NCI-H1417 (cell line): ENCODE measurements at regions not wholly inside any gene's neighbourhood (a gene's known extent, or its start where the extent isn't known, plus 50 kb on each side); places are given as distances from the start of the nearest gene placed in this dataset.

Source experiments
- DNase-seq, 3 experiments: peaks; one replicate each; lab custom pipeline; 2025; lab: John Stamatoyannopoulos, UW

DNA sequence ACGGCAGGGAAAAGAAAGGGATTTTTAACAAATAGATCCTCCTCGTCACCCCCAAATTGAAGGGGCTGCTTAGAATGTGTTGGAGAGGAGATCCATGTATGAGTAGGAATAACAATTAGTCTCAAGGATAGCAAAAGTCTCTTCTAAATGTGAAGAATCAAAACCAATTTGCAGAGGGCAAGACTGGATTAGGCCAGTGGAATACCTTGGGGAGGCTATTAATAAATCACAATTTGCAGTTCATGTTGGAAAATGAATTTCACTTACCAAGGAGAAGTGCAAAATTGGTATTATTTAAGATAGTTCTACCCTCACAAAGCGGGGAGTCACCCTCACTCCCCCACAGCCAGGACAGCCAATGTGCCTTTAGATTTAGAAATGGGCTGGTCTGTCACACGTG lies 299.8 kb upstream of the SLC30A5 start:
- DNase-seq: no peak

DNA sequence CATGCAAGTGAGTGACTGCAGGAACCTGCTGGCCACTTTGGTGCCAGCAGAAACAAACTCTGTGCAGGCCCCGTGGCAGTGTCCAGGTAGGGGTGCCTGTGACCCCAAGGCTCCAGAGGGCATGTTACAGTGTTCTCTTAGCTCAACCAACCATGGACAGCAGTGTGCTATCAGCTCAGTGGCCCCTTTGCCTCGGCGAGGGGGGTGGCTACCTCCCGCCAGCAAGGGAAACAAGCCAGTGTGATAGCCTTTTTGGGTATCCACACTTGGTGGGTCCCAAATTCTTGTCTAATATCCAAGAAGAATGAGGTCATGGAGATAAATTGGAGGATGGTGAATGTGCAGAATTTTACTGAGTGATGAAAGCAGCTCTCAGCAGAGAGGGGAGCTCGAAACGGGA lies 298.6 kb upstream of the SLC30A5 start:
- no peak for DNase-seq

DNA sequence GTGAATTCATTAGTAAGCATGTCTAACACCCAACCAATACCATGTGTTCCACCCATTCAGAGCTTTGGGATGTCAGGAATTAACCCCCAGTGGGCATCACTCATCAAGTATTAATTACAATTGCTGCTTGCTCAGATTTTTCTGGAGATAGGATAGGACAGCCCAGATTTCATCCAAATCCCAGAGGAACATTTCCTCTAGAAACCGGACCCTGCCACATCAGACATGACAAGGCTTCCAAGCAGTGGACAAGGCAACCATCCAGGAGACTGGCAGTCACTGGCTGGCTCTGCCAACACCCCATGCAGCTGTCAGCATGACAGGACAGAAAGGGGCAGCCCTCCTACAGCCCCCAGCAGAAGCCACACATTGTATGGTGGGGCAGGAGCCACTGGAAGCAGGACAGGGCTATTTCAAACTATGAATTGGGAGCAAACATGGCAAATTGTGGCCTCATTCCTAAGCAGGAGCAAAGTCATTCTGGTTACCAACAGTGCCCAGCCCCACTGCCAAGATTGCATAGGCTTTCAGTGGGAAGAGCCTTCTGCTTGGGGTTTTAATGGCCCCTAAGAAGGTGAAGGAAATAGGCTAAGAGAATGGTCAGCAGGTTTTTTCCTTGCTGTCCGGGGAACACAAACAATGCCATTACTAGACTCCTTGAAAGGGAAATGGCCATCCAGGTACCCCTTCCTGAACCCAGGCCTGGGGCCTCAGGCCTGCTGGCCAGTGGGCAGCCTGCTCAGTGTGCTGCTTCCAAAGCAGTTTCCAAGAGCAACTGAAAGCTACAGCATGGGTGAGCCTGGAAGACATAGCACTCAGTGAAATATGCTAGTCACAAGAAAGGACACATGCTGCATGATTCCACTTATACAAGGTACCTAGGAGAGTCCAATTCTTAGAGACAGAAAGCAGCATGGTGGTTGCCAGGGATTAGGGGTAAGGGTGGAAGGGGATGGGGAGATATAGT lies 294.7 kb upstream of the SLC30A5 start:
- DNase-seq: no peak

DNA sequence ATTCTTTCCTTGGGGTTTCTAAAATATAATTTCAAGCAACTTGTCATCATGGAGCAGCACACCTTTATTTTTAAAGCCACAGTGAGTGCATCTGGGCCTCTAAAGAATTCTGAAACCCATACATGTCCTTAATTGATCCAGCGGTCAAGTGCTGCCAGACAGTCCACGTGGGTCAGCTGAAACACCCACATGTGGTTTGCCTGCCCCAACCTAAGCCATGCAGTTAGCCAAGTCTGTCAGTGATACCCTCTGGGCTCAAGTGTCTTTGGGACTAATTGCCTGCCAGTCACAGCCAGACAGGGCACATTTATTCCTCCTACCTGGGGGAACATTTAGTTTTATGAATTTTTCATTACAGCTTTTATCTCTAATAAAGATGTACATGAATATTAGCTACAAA lies 291.4 kb upstream of the SLC30A5 start:
- DNase-seq: no peak

DNA sequence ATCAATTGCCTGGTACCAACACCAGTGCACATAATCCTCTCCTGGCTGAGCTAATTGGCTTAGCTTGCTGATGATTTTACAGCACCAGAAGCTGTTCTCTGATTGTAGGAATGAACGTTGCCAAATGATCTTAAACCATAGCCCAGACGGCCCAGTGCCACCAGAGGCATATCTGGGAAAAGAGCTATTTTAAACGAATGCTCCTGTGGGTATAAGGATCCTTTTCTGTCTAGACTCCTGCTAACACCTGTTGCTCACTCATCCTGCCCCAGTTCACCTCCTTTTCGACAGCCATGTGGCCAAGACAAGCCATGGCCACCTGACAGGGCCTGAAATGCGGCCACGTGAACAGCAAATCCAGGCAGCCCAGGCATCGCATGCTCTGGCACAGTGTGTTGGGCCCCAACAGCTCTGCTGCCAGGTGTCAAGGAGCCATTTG lies 289.9 kb upstream of the SLC30A5 start:
- DNase-seq: no peak

DNA sequence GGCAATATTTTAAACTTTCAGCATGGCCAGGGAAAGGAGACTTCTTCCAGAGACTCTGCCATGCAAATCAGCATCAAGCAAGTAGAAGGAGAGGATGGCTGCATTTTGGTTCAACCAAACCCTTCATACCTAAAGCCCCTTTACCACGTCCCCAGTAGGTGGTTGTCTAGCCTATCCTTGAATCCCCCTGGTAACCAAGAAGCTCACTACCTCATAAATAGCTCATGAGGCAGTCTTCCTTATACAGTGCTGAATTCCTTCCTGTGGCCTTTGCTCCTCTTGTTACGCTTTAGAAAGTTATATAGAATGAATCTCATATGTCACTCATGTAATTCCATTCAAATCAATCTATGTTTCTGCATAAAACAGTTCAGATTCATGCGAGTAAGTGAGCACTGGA lies 289.5 kb upstream of the SLC30A5 start:
- DNase-seq: no peak

DNA sequence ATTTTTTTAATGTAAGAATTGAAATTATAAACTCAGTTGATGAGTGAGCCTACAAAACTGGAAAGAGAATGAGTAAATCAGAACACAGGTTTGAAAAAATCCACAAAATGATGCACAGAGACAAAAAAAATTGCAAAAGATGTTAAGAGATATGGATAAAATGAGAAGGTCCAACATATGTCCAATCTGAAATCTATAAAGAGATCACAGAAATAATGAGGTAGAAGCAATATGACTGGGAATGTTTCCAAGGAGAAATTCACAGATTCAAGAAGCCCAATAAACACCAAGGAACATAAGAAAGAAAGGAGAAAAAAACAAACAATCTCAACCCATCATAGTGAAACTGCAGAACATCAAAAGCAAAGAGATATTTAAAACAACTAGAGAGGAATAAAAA lies 288.4 kb upstream of the SLC30A5 start:
- DNase-seq: no peak

DNA sequence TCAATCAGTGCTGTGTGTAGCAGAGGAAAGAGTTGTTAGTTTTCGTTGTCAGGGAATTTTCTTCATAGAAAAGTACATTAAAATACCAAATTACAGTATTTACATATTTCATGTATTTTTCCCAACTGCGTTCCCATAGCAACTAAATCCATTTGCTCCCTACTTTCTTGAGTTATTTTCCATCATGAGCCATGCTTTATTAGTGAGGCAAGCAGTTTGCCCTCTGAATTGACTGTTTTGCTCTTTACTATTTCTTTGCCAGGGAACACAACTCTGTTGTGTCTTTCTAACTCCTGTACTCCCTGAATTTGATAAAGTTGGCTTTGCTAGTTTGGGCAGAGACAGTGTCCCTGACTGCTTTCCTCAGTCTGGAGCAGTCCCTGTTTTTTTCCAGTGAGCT lies 276.2 kb upstream of the SLC30A5 start:
- no peak for DNase-seq

DNA sequence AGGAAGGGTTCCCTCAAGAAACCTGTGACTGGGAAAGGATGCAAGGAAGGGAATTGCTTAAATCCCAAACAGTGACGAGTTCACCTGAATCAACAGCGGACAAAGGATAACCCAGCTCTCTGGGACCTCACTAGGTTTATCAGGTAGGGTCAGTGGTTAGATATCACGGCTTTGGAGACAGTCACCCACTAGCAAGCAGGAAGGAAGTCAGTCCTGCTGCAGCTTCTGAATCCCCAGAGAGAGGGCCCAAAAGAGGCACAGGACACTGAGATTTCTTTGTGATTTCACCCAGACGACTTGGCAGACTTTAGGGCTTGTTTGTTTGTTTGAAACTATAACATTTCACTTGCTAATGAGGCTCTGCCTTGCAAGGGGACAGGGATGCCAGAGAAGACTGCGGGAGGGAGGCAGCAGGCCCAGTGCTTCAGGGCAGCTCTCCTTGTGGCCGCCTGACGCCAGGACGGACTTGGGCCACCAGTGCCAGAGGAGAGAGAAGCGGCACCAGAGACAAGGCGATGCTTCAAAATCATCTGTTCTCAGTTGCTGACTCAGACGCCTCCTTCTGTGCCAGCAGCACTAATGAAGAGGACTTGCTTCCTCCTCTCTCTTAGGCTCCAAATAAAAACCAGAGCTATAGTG lies 275.6 kb upstream of the SLC30A5 start:
- DNase-seq: no peak

DNA sequence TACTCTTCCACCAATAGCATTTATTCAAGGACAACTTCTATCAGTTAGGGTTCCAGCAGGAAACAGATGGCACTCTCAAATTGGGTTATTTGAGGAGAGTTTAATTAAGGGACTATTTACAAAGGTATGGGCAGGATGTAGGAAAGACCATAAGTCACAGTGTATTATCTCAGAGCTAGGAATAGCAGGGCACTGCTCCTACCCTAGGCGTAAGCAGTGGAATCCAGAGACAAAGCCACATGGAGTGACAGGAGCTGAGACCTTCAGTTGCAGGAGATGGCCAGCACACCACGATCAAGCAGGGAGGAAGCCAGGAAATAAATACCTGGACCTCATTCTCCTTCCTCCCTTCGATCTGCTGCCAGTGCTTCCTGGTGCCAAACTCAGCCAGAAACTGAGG lies 274.9 kb upstream of the SLC30A5 start:
- DNase-seq: no peak

DNA sequence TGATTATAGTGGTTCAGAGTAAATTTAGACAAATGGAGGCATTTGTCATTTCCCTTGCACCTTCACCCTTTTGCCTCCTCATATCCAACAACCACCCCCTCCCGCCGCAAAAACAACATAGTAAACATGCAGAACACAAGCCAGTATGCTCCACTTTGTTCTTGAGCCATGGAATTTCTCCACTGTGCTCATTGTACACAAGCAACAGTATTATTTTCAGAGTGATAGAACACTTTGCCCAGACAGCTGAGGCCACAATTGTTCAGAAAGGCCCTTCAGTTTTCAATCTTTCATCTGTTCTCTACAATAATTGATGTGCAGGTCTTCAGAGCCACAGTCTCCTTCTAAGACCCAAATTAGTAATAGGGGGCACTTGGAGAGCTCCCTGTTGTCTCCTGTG lies 272.8 kb upstream of the SLC30A5 start:
- DNase-seq: no peak

DNA sequence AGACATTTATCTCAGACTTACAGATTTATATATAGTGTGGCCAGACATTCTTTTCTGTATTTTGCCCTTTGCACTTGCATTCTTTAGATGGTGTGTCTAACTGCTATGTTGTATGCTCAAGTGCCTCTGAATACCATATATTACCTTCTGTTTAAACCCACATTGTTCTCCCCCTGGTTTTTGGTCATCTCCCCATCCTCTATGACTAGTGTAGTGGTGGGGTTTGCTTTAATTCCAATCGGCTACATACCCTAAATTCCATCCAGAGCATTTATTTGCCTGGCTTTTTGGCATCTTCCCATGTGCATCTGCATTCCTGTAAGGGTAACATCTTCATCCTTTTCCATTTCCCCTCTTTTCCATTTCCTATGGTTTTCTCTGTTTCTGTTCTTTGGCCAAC lies 271.0 kb upstream of the SLC30A5 start:
- DNase-seq: no peak

DNA sequence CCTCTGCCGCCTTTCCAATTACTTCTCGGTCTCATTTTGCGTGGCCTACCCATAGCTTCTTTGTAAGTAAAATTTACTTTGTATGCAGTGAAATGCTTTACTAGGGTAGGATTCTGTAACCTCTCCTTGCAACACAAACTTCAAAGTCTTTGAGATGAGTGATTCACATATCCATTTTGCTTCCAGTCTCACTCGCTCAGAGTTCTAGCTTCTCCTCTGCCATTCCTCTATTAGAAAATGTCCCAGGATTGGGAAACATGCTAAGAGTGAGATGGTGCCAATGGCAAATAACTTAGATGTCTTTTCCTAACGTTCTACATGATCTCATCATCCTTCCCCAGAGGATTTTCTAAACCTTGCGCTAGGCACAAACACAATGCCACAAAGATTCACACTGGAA lies 270.5 kb upstream of the SLC30A5 start:
- no peak for DNase-seq

DNA sequence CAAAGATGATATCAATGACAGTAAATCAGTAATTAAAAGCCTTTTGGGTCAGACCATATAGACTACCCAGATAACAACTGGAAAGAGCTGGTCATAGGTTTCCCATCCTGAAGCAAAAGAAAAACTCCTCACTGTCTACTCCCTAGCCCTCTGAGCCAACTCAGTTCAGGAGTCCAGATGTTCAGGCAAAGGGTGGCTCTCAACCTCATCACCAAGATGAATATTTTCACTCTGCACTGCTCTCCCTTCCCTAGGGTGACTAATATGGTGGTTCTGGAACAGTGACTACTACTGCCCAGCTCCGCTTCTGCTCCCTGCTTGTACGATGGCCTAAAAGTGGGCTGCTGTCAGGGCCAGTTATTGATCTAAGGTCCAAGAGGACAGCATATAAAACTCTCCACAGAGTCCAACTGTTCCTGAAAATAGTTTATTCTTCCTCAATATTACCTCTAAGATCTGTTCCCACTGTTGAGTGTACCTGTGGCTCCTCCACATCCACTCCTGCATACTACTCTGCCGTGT lies 263.4 kb upstream of the SLC30A5 start:
- DNase-seq: no peak

DNA sequence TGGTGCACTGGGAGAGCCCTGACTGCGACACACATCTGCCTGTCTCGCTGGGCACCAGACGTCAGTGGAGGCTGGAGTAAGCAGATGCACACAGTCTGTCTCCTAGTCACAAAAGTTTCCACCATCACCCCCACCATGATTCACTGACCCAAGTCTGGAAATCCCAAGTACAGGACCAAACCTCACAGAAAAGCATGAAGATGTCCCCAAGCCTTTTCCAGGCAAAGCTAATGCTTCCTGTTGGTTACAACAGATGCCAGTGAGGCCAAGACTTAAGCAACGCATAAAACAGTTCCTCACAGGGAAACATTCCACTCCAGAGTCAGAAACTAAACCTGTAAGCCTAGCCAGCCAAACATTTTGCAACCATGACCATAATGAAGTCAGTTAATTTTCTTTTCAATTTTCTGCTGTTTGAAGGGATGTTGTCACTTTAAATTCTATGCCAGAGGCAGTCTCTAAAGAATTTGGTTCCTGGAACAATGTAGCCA lies 259.3 kb upstream of the SLC30A5 start:
- no peak for DNase-seq

DNA sequence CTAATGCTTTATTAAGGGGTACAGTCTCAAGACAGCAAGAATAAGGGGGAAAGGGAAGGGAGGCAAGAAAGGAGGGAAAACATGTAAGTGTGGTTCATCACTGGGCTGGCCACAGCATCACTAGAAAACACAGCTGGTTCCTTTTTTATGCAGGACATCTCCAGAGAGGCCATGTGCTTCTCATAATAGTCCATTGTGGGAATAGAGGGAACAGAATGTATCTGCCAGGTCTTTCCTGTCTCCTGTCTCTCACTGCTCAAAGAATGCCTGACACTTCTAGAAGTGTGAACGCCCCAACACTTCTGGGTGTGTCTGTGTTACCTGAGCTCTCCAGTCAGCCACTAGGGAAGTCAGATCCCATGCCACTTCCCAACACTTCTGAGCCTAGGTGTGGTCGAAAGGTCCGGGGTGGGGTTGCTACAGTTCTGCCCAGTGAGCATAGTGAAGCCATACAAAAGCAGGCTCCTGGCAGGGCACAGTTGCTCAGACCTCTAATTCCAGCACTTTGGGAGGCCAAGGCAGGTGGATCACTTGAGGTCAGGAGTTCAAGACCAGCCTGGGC lies 255.6 kb upstream of the SLC30A5 start:
- DNase-seq: no peak

DNA sequence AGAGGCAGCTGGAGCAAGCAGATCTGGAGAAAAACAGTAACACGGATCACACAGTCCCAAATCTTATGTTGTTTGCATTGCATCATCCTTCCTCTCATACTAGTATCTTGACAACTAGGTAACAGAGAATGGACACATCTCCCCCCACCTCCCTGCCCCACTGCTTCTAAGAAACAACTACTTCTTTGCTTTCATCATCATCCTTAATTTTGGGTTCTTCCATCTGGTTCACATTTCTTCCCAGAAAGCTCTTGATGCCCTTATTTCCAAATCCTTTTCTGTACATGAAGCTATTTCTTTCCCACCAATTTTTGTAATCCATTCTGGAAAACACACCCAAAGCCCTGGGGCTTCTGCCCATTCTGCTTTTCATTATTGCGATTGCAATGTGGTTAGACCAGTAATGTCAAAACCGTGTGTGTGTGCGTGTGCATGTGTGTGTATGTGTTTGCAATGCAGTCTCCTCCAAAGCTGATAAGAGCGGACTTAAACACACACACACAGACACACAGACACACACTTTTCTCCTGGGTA lies 254.7 kb upstream of the SLC30A5 start:
- no peak for DNase-seq

DNA sequence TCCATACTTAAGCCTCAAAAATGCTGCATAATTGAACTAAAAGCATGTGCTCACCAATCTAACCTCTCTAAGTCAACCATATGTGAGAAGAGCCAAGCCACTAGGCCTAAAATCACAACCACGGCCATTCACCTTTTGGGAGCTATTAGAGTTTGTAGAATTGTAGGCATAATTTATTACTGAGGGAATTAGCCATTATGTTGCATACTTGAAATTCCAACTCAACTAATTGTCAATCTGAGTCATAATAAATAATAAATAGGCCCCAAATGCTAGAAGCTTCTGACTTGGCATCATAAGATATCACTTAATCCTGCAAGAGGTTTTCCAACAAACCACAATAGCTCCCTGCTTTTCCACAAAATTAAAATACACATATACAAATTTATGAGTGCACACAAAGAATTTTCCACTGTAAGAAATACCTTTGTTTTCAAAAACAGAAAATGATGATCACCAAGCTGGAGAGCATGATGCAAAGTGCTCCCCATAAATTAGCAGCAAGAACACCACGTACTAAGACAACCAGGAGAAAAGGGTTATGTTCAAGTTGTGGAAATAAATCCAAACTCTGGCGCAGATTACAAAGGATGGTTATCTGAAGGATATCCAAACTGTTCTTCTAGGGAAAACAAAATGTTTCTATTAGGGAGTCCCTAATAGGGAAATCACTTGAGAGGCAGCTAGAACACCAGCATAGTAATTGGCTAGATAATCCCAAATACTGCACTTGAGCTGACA lies 250.0 kb upstream of the SLC30A5 start:
- no peak for DNase-seq

DNA sequence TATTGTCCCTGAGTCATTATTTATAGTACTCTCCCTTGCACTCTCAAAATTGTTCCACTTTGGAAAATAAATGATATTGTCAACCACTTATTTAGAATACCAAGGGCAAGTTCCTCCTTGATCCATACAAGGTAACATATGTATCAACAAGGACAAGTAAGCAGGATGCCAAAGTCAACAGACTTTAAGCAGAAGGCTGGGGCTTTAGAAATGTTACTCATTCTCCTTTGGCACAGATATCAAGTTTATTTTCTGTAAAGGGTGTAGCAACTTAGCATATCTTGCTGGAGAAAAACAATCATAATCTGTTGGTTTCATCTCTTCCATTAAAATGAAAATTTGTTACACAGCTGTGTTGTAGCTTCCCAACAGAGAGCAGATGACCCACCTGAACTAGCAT lies 248.7 kb upstream of the SLC30A5 start:
- DNase-seq: no peak

DNA sequence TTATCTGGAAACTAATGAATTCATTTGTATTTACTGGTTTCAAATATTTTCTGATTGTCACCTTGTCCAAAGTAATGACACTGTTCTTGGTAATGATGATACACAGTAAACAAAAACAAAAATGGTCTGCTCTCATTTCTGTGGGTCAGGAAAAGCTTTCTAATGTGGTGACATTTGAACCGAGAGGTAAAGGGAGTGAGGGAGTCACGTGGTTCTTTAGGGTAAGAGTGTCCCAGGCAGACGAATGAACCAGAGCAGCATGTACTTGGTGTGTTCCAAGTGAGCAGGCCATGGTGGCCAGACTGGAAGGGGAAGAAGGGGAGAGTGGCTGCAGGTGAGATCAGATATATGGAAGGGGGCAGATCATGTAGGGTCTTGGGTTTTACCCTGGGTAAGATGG lies 247.0 kb upstream of the SLC30A5 start:
- DNase-seq: no peak

DNA sequence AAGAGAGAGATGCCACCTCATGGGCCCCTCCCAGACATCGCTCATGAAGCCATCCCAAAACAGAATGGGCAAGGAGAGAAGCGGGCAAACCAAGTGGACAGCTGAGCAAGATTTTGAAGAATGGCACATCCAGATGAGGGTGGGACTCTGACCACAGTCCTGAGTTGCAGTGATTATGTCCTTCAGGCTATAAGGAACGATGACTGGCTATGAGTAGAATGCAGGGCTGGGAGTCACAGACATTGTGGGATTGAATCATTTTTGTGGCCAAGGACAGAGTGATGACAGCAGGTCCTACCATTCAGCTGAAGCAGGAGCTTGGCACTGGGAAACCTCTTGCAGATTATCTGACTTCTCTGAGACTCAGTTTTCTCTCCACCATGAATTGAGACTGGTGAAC lies 245.7 kb upstream of the SLC30A5 start:
- no peak for DNase-seq

DNA sequence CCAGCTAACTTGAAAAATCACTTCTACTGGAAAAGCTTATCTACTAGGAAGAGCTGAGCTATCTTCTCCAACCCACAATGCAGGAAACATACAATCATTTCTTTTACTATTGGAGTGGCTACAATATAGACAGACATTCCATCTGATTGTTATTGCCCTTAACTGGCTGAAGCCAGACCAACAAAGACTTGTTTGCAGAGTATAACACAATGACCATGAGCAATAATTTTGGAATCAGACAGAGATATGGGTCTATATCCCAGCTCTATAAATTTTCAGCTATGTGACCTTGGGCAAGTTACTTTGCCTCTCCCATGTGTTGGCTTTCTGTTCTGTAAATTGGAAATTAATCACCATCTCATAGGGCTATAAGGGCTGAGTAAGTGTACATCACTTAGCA lies 244.7 kb upstream of the SLC30A5 start:
- DNase-seq: no peak
